OCI-LY3 (cell line): ENCODE measurements at regions not wholly inside any gene's neighbourhood (a gene's known extent, or its start where the extent isn't known, plus 50 kb on each side); places are given as distances from the start of the nearest gene placed in this dataset.

Experiments
- EZH2phosphoT487 ChIP-seq: fragments of 200-600 bp; shearing (Covaris generic); IDR thresholded peaks from 2 replicates; pipeline ENCODE4 v1.6.1; 2018; ENCODE audit warnings: antibody characterized with exemption, mixed run types, low read depth
- TF ChIP-seq, protein P1 (sequence below): fragments of 200-600, 300-600 bp; sonication (generic); IDR thresholded peaks from 2 replicates; pipeline ENCODE4 v1.5.1; 2014; ENCODE audit warnings: antibody characterized with exemption, low read length, low read depth

DNA sequence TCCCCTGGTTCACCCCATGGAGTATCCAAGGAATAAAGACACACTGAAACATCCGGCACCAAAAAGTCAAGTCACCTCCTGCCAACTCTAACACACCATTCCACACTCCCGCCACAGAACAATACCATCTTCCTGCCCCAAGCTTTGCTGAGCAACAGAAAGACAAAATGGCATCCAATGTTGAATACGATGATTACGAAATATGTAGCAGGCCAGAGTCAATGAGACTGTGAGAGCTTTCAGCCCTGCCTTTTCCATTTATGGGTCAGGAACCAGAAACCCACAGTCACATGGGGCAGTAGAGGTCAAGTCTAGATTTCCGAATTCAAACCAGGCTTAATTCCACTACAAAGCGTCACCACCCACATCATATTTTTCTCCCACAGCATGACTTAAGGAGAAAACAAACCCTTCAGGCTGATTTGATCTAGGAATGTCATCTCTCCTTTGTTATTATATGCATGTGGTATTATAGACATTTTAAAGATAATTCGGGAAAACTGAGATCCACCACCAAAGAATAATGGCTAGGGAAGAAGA lies 249.8 kb downstream of the SETD4 start:
- TF ChIP-seq, protein P1, sequence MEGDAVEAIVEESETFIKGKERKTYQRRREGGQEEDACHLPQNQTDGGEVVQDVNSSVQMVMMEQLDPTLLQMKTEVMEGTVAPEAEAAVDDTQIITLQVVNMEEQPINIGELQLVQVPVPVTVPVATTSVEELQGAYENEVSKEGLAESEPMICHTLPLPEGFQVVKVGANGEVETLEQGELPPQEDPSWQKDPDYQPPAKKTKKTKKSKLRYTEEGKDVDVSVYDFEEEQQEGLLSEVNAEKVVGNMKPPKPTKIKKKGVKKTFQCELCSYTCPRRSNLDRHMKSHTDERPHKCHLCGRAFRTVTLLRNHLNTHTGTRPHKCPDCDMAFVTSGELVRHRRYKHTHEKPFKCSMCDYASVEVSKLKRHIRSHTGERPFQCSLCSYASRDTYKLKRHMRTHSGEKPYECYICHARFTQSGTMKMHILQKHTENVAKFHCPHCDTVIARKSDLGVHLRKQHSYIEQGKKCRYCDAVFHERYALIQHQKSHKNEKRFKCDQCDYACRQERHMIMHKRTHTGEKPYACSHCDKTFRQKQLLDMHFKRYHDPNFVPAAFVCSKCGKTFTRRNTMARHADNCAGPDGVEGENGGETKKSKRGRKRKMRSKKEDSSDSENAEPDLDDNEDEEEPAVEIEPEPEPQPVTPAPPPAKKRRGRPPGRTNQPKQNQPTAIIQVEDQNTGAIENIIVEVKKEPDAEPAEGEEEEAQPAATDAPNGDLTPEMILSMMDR = no peak
- no peak for TF ChIP-seq EZH2phosphoT487
